NCI-H69 (cell line): ENCODE measurements at regions not wholly inside any gene's neighbourhood (a gene's known extent, or its start where the extent isn't known, plus 50 kb on each side); places are given as distances from the start of the nearest gene placed in this dataset.
A peak's percentile ranks its signal among the peaks of the same experiment; 100 is the strongest.

Source experiments
- DNase-seq: peaks from one replicate; lab custom pipeline; 2025; lab: John Stamatoyannopoulos, UW

- no peak for DNase-seq
Observed at GRCh38 chrX:22800360-22800759, 199.4 kb upstream of the DDX53 start.

- no peak for DNase-seq
Observed at GRCh38 chrX:22800806-22801205, 199.0 kb upstream of the DDX53 start.

GRCh38 chrX:22803353-22803752 is 196.4 kb upstream of the DDX53 start:
- no peak for DNase-seq

- no peak for DNase-seq
Observed at GRCh38 chrX:22810876-22811275, 188.9 kb upstream of the DDX53 start.

GRCh38 chrX:22818061-22818460 is 181.7 kb upstream of the DDX53 start:
- DNase-seq = no peak

- no peak for DNase-seq
Observed at GRCh38 chrX:22855693-22856092, 144.1 kb upstream of the DDX53 start.

- no peak for DNase-seq
Observed at GRCh38 chrX:22859642-22860041, 140.1 kb upstream of the DDX53 start.

- peak; percentile 5 for DNase-seq
Observed at GRCh38 chrX:22866801-22867200, 133.0 kb upstream of the DDX53 start.

GRCh38 chrX:22882543-22882942 is 117.2 kb upstream of the DDX53 start:
- DNase-seq = no peak

GRCh38 chrX:22889819-22890218 is 109.9 kb upstream of the DDX53 start:
- peak; percentile 28 for DNase-seq

GRCh38 chrX:22912616-22913015 is 87.1 kb upstream of the DDX53 start:
- DNase-seq = no peak

- DNase-seq = peak; percentile 6
Observed at GRCh38 chrX:22922961-22923360, 76.8 kb upstream of the DDX53 start.

- DNase-seq = no peak
Observed at GRCh38 chrX:22934640-22935039, 65.1 kb upstream of the DDX53 start.

- no peak for DNase-seq
Observed at GRCh38 chrX:22944945-22945344, 54.8 kb upstream of the DDX53 start.
